ENCODE measurements at regions not wholly inside any gene's neighbourhood (a gene's known extent, or its start where the extent isn't known, plus 50 kb on each side); places are given as distances from the start of the nearest gene placed in this dataset.
"Not testable (repeated sequence)": the region's sequence is repeated elsewhere in the genome, so short reads cannot be mapped to it uniquely, and the experiment has no call there.

DNA sequence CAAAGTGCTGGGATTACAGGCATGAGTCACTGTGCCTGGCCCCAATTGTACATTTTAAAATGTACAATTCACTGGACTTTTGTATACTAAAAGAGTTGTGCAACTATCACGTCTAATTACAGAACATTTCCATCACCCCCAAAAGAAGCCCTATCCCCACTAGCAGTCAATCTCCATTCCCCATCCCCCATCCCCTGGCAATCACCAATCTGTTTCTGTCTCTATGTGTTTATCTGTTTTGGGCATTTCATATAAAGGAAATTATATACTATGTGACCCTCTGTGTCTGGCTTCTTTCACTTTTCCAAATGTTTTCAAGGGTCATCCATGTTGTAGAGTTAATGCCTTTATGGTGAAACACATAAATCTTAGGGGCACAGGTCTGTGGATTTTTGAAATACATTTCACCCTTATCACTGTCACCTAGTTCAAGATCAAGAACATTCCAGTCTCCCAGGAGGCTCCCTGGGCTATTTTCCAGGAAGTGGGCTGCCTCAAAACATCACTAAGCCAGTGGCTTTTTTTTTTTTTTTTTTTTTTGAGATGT is 129.2 kb downstream of the CRLF3 start:
- FAIRE-seq; DNase-seq (ENCODE audit: insufficient read length, low spot score): not testable (repeated sequence)

DNA sequence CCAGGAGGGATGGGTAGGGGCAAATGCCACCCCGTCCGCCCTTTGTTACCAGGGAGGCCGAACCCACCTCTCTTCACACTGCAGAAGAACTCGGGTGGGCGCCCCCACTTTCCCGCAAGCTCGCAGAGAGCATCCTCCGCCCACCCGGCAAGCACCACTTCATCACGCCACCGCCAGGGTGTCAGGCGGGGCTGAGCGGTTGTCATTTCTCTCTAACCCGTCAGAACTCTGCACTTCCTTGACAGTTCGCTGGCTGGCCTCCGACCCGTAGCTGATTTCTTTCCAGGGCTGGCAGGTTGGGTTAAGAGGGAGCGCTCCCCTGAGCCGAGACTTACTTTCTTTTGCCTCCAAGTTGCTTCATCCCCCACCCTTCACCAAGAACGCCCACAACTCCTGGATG is 130.7 kb downstream of the CRLF3 start:
- DNase-seq (ENCODE audit: insufficient read length, low spot score); FAIRE-seq: not testable (repeated sequence)

DNA sequence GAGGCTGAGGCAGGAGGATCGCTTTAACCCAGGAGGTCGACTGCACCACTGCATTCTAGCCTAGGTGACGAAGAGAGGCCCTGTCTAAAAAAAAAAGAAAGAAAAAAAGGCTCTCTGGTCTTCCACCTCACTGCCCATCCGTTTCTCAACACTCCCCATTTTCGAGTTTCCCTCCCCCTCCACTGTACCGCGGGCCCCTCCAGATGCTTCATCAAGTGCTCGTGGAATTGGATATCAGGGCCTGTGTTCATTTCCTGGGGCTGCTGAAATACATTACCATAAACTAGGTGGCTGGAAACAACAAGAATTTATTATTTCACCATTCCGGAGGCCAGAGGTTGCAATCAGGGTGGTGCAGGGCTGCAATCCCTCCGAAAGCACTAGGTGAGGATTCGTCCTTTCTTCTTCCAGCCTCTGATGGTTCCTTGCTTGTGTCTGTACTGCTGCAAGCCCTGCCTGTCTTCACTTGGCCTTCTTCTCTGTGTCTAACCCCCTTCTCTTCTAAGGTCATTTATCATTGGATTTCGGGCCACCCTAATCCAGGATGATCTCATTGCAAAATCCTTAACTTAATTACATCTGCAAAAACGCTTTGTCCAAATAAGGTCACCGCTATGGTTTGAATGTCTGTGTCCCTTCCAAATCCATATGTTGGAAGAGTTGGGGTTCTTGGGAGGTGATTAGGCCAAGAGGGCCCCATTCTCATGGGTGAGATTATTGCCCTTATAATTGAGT is 135.1 kb downstream of the CRLF3 start:
- not testable (repeated sequence) for FAIRE-seq

DNA sequence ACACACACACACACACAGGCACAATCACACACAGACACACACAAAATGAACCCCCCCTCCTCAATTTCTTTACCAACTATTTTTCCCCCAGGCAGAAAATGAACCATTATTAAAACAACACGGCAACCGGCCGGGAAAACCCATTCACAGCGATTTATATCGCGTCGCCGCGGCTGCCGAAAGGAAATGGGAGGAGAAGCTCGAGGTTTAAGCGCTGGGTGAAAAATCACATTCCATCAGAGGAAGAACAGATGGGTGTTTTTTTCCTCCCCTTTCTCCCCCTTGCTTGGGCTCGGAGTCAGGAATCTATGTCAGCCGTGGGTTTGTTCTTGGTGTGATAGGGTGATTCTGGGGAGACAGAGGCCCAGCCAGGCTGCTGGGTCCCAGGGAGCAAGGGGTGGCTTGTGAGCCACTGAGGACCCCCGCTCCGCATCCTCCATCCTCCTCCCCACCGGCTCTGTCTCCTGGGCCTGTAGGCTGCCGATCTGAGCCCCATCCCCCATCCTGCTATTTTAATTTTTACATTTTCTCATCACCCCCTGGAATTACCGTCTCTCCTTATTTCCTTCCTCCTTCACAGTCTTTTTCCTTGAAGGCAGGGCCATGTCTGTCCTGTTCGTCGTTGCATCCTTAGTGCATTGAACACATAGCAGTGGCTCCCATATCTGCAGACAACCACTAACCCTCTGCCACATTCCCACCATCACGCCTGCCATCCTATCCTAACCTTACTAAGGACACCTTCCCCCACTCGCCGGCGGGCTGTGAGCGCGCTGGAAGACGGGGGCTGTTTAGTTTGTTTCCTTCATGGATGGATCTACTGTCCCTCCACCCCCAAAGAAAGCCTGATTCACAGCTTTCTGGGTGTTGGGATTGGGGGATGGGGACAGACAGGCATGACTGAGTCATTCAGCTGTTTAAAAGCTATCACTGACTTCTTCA is 137.7 kb downstream of the CRLF3 start:
- DNase-seq (ENCODE audit: insufficient read length, low spot score); FAIRE-seq: not testable (repeated sequence)

More for the DNA sequence above, 135.1 kb downstream of the CRLF3 start:
- DNase-seq (ENCODE audit: insufficient read length, low spot score): not testable (repeated sequence)

DNA sequence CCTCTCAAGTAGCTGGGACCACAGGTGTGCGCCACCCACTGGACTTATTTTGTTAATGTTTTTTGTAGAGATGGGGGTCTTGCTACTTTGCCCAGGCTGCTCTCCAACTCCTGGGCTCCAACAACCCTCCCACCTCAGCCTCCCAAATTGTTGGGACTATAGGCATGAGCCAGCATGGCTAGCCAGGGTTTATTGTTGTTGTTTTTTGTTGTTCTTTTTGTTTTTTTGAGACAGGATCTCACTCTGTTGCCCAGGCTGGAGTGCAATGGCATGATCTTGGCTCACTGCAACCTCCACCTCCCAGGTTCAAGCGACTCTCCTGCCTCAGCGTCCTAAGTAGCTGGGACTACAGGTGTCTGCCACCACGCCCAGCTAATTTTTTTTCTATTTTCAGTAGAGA is 142.2 kb downstream of the CRLF3 start:
- DNase-seq (ENCODE audit: insufficient read length, low spot score); FAIRE-seq: not testable (repeated sequence)

DNA sequence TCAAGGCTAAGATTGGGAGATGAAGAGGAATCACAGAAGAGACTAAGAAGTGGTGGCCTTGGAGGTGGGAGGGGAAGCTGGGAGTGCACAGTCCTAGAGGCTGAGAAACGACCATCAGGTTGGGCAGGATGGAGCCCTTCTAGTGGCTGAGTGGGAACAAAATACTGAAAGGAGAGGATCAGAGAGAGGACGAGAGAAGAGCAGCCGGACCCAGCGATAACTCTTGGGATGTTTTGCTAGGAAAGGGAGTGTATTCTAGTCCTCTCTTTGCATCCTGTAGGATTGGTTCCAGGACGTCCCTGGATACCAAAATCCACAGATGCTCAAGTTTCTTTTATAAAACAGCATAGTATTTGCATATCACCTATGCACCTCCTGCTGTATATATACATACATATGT is 143.8 kb downstream of the CRLF3 start:
- DNase-seq (ENCODE audit: insufficient read length, low spot score); FAIRE-seq: not testable (repeated sequence)

DNA sequence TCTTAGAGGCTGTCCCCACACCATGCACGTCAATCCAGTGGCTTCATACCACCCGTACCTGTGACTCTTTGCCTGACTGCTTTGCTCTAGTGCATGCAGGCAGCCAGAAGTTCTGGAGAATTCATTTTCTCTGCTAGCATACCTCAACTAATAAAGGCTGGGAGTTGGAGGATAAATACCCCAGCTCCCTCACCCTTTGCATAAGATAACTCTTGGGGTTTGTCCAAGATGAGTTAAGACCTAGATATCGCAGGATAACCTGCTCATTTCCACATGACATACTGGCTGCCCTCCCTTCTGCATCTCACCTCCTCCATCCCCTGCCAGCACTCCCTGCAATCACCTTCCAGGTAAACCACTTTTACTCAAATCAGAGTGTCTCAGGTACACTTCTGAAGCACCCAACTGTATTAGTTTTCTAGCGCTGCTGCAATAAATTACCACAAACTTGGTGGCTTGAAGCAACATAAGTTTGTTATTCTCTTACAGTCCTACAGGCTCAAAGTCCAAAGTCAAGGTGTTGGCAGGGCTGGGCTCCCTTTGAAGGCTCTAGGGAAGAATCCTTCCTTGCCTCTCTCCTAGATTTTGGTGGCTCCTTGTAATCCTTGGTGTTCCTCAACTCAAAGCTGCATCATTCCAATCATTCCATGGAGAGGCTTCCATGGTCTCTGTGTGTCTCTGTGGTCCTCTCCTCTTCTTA is 146.8 kb downstream of the CRLF3 start:
- no peak for FAIRE-seq

DNA sequence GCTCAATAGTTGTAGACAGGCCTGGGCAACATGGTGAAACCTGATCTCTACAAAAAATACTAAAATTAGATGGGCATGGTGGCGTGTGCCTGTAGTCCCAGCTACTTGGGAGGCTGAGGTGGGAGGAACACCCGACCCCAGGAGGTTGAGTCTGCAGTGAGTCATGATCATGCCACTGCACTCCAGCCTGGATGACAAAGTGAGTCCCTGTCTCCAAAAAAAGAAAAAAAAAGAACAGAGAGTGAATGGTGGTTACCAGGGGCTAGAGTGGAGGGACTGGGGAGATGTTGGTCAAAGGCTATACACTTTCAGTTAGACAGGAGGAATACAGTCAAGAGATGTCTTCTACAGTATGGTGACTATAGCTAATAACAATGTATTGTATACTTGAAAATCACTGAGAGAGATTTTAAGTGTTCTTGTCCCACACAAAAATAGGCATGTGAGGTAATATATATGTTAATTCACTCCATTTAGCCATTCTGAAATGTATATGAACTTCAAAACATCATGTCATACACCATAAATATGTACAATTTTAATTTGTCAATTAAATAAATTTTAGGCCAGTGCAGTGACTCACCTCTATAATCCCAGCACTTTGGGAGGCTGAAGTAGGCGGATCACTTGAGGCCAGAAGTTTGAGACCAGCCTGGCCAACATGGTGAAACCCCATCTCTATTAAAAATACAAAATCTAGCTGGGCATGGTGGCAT is 148.6 kb downstream of the CRLF3 start:
- not testable (repeated sequence) for DNase-seq (ENCODE audit: insufficient read length, low spot score); FAIRE-seq

More for the DNA sequence above, 146.8 kb downstream of the CRLF3 start:
- DNase-seq (ENCODE audit: insufficient read length, low spot score): no peak

DNA sequence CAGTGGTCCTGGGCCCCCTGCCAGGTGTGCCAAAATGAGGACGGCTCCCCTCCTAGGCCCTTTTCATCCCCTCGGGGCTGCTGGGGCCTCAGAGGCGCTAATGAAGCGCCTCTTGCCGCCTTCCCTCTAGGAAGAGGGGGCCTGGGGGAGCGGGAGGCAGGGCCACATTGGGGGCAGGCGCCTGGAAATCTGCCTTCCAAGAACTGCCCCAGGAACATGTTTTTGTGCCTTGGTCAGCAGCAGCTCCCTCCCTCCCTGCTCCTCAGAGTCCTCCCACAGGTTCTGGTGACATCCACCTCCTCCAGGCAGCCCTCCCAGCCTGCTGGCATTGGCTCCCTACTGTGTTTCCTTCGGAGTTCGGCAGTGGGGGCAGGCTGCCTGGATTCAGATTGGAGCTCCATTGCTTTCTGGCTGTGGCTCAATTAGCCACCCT is 155.3 kb downstream of the CRLF3 start:
- FAIRE-seq; DNase-seq (ENCODE audit: insufficient read length, low spot score): not testable (repeated sequence)

DNA sequence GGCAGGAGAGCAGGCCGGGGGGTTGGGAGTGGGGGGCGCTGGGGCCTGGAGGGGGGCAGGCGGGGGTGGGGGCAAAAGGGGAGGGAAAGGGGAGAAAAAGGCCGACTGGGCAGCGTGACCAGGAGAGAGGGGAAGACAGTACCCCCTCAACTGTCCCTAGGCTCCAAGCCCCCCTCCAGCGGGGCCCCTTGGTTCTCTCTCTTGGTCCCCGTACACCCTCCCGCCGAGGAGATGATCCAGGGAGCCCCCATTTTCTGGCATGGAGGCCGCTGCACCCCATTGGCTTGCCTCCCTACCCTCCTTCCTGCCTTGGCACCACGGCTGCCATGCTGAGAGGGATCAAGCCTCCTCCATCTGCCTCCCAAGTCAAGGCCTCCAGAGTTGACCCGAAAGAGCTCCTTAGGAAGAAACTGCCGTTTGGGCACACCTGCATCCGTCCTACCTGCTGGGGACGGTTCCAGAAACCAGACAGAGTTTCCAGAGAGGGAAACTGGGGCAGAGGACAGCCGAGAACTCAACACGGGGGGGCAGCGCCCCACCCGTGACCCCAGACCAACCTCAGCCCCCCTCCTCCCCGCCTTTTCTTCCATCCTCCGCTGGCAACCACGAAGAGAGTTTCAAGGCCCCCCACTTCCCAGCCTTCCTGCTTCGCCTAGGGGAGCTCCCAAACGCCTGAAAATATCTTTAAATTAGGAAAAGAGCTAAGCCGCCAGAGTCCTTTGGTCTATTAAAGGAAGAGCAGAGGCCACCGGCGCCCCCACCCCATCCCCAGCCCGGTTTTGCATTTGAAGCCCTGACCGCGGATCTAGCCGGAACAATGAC is 155.9 kb downstream of the CRLF3 start:
- not testable (repeated sequence) for DNase-seq (ENCODE audit: insufficient read length, low spot score); FAIRE-seq

DNA sequence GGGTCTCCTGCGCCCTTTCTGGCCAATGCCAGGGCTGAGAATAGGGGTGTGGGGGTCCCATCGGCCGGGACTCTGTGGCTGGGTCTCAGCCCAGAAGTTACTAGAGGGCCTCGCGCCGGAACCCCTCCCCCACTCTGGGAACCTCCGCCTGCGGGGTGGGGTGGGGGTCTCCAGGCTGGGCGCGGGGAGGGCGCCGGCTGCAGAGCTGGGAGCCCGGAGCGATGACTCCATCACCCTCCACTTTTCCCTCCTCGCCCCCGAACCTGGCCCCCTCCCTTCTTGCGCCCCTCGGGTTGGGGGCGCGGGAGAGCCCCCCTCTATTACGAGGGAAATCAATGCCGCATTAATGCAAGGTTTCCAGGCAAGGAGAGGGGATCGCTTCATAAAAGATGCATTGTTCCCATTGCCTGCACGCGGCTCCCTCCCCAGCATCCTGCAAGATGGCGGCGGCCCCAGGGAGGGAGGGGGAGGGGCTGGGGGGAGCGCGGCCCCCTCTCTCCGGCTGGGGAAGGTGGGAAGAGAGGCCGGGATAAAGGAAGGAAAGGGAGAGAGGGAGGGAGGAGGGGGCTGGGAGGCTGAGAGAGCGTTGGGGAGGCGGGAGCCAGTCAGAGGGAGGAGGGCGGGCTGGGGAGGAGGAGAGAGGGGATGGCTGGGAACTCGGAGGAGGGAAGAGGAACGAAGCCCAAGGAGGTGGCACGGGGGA is 156.7 kb downstream of the CRLF3 start:
- DNase-seq (ENCODE audit: insufficient read length, low spot score); FAIRE-seq: not testable (repeated sequence)

DNA sequence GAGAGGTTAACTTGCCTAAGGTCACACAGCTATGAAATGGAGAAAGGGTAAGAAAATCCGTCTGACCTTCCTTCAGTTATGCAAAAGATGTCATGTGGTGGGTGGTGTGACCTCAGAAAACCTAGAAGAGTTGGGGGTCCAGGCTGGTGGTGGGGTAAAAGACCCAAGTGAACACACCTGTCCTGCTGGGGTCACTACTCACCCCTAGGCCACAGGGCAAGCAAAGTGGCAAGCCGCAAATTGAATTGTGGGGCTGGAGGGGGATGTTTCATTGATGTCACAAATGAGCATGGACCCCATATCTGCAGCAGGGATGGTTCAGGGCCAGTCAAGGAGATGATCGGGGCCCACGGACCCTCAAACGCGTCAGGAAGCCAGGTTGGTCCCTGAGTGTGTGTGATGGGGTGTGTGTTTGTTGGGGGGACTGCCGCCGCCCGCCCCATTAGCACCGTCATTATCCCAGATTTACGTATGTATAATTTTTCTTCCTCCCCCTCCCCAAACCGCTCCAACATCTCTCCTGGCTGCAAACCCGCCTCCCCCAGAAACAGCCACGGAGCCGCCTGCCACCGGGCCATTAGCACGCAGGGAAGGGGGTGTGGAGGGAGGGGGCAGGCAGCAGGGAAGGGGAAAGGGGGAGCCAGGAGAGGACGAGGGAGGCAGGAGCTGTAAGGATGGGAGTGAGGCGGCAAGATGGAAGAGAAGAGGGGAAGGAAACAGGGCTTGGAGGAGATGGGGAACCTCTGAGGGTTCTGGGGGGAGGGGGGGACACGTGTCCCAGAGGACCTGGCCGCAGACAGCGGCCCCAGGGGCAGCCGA is 157.4 kb downstream of the CRLF3 start:
- not testable (repeated sequence) for FAIRE-seq; DNase-seq (ENCODE audit: insufficient read length, low spot score)

DNA sequence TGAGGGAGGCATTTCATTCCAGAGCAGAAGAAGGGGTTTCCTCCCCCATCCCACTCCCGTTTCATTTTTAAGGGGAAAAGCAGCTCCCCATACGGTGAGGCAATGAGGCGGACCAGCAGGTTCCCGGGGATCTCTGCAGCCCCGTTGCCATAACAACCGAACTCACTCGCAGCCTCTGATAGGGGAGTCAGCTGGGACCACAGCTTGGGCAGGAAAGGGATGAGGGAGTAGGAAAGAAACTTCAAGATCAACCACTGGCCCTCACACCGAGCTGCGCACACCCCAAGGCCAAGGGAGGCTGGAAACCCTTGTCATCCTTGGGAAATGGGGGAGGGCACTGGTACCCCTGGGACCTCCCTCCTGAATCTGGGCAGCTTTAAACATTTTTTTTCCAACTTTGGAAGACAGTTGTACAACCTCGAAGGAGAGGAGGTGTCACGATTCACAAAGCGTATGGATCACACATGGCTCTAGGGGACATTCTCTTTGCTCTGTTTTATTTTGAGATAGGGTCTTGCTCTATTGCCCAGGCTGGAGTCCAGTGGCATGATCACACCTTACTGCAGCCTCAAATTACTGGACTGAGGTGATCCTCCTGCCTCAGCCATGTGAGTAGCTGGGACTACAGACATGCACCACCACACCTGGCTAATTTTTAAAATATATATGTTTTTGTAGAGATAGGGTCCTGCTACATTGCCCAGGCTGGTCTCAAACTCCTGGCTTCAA is 160.6 kb downstream of the CRLF3 start:
- DNase-seq (ENCODE audit: insufficient read length, low spot score): not testable (repeated sequence)
- FAIRE-seq: peak; percentile 28

DNA sequence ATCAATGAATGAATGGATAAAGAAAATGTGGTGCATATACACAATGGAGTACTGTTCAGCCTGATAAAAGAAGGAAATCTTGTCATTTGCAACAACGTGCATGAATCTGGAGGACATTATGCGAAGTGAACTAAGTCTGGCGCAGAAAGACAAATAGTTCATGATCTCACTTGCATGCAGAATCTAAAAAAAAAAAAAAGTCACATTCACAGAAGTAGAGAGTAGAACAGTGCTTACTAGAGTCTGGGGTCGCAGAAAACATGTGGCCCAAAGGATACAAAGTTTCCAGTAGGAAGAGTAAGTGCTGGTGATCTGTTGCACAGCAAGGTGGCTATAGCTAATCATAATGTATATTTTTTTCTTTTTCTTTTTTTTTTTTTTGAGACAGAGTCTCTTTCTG is 167.3 kb downstream of the CRLF3 start:
- DNase-seq (ENCODE audit: insufficient read length, low spot score); FAIRE-seq: not testable (repeated sequence)

DNA sequence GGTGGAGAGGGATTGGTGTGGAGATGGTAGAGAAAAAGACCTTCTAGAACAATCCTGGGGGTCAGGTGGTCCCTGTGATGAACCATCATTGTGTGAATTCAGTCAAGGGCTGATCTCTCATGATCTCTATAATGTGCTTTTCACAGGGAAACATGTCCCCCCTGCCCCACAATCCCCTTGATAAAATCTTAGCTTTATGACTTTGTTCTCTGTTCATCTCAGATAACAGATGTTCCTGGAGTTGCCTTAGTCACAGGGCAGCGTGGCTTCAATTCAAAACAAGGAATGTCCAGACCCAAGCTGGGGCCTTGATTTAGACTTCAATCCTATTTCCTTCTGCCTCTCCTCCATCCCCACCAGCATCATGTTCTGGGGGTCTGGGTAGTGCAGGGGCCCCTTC is 171.5 kb downstream of the CRLF3 start:
- FAIRE-seq; DNase-seq (ENCODE audit: insufficient read length, low spot score): not testable (repeated sequence)

DNA sequence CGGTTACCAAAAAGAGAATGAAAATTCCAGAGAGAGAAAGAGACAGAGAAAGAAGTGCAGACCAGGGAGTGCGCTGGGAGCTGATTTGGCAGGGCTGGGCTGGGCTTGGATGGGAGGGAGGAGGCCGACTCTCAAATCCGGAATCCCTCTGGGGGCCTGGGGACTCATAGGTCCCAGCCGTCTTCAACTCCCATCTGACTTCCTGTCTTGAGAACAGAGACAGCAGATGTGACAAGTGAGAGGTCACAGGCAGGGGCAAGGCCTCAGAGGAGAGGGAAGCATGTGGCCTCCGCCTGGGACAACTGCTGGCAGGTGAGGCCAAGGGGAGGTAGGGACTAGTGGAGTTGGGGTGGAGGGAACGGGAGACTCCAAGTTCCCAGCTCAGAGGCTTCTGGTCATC is 172.9 kb downstream of the GOSR1 start:
- not testable (repeated sequence) for DNase-seq (ENCODE audit: insufficient read length, low spot score); FAIRE-seq
